GM12865 (cell line): ENCODE measurements at regions not wholly inside any gene's neighbourhood (a gene's known extent, or its start where the extent isn't known, plus 50 kb on each side); places are given as distances from the start of the nearest gene placed in this dataset.

Source experiments
- DNase-seq: peaks from one replicate; pipeline ENCODE4 v3.0.0; 2010; ENCODE audit warnings: low read depth
- H3K4me3 ChIP-seq: 2 replicates; pipeline ENCODE4 v1.5.1; 2011; ENCODE audit warnings: mild to moderate bottlenecking, low read depth, low read length, control low read depth
- CTCF ChIP-seq: IDR thresholded peaks from 2 replicates; pipeline ENCODE4 v1.5.1; 2011; ENCODE audit warnings: low read length, control low read depth, low read depth, inconsistent platforms; ENCODE audit not compliant: insufficient read depth; ENCODE audit errors: missing control alignments

GRCh38 chr13:57224414-57224813, 57.4 kb downstream of the PRR20E start:
- H3K4me3 ChIP-seq = no peak overlapping the region
- no peak for DNase-seq
- TF ChIP-seq CTCF = no peak

DNA sequence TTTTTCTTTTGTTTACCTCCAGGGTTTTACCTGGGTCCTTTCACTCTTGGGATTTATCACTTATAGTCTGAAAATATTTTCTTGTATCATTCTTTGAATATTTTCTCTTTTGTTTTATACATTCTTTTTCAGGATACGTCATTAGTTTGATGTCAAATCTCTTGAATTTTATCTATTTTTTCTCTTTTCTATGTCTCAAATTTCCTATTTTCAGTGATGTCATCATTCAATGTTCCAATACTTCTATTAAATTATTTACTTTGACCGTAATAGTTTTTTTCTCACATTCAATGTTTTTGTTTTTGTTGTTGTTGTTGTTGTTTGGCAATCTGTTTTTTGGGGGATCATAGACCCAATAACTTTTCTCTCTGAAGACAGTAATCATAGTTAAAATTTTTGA, 83.5 kb downstream of the PRR20E start:
- TF ChIP-seq CTCF = no peak
- H3K4me3 ChIP-seq = no peak overlapping the region
- no peak for DNase-seq

DNA sequence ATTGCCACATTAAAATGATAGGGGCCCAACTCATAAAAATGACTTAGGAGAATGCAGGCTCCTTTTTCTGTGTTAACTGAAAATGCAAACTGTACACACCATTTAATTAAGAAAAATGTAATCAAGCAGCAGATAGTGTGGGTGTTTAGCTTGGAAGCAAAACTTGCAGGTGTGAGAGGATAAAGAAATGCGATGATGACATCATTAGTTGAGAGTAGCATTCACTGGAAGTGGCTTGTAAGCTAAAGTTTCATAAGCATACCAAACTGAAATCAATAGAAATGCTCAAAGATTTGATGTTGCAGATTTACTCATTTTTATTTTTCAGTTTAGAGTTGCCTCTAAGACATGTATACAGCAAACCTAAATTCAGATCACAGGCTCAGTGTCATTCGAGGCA, 86.6 kb downstream of the PRR20E start:
- TF ChIP-seq CTCF = no peak
- H3K4me3 ChIP-seq = no peak overlapping the region
- no peak for DNase-seq

GRCh38 chr13:57264965-57265364, 98.0 kb downstream of the PRR20E start:
- H3K4me3 ChIP-seq = no peak overlapping the region
- no peak for TF ChIP-seq CTCF
- no peak for DNase-seq

DNA sequence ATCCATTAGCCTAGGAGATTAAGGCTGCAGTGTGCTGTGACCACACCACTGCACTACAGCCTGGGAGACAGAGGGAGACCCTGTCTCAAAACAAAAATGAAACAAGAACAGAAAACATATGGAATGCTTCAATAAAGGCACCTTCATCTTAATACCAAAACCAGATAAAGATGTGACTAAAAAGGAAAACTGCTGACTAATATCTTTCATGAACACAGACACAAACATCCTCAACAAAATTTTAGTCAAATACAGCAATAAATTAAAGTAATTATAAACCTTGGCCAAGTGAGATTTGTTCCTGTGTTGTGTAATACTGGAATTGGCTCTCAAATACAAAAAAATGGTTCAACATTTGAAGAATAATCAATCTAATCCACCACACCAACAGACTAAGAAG, 103.5 kb downstream of the PRR20E start:
- H3K4me3 ChIP-seq = no peak overlapping the region
- no peak for TF ChIP-seq CTCF
- no peak for DNase-seq

- no peak for DNase-seq
- H3K4me3 ChIP-seq = no peak overlapping the region
- TF ChIP-seq CTCF = no peak
These were observed 119.6 kb downstream of the PRR20E start for GRCh38 chr13:57286511-57287098.

- TF ChIP-seq CTCF = no peak
- DNase-seq = no peak
- H3K4me3 ChIP-seq = no peak overlapping the region
These were observed 135.6 kb downstream of the PRR20E start for GRCh38 chr13:57302604-57303003.
